Endothelial cell of umbilical vein (primary cell): ENCODE measurements at regions not wholly inside any gene's neighbourhood (a gene's known extent, or its start where the extent isn't known, plus 50 kb on each side); places are given as distances from the start of the nearest gene placed in this dataset.
A peak's percentile ranks its signal among the peaks of the same experiment; 100 is the strongest.

Experiments used
- BruUV-seq: library from RNA; stranded (reverse); fragments of 400-500 nt; replicated peaks from 2 replicates; lab custom pipeline; 2021; lab: Mats Ljungman, UMichigan
- CTCF ChIA-PET: fragments of 300-600, 350-600 bp; sonication (Branson Sonifier 250); formaldehyde crosslinking; loops from one replicate; lab custom pipeline; 2021; ENCODE audit warnings: antibody characterized with exemption, inconsistent platforms; lab: Charles Lee
- POLR2A ChIA-PET: fragments of 300-600, 350-600 bp; sonication (Branson Sonifier 250); formaldehyde crosslinking; loops from one replicate; lab custom pipeline; 2021; ENCODE audit warnings: antibody characterized with exemption, inconsistent platforms; lab: Charles Lee
- DNase-seq: peaks from one replicate; pipeline ENCODE4 v3.0.0-alpha.2; 2011; ENCODE audit warnings: low read depth, low spot score
- FAIRE-seq: peaks from 2 replicates; lab custom pipeline; 2011; peaks lifted over from hg19 to GRCh38; lab: Jason Lieb, UNC
- H2AFZ ChIP-seq: 2 replicates; pipeline ENCODE4 v1.6.0; 2012; ENCODE audit warnings: low read depth, low read length, control low read depth, inconsistent platforms
- H3K27ac ChIP-seq: 2 replicates; pipeline ENCODE4 v1.5.1; 2011; ENCODE audit warnings: low read depth, mild to moderate bottlenecking, control low read depth, low read length, moderate library complexity; ENCODE audit not compliant: insufficient read depth
- H3K27me3 ChIP-seq, 2 experiments: 2 replicates each; pipeline versions ENCODE4 v1.6.0 to v1.6.1; 2011; ENCODE audit warnings: low read length in 2 of 2, mixed read lengths in 1 of 2; ENCODE audit not compliant: control insufficient read depth in 2 of 2, insufficient read depth in 2 of 2
- H3K36me3 ChIP-seq, 2 experiments: 2 replicates in 1 of 2; 3 replicates in 1 of 2; pipeline ENCODE4 v1.5.1; 2011; ENCODE audit warnings: low read length in 2 of 2, mild to moderate bottlenecking in 1 of 2, moderate library complexity in 1 of 2; ENCODE audit not compliant: control insufficient read depth in 2 of 2, insufficient read depth in 2 of 2; ENCODE audit errors: extremely low read depth in 1 of 2
- H3K4me1 ChIP-seq: 3 replicates; pipeline ENCODE4 v1.5.1; 2011; ENCODE audit warnings: mild to moderate bottlenecking, low read length; ENCODE audit not compliant: control insufficient read depth, insufficient read depth; ENCODE audit errors: extremely low read depth
- H3K4me2 ChIP-seq: 2 replicates; pipeline ENCODE4 v1.6.1; 2011; ENCODE audit warnings: low read length, control low read depth, mixed read lengths; ENCODE audit not compliant: insufficient read depth
- H3K4me3 ChIP-seq, 3 experiments: fragments of 200-600 bp in 1 of 3; sonication (generic), shearing (Covaris generic) in 1 of 3; replicated peaks in 1 of 3; 2 replicates each; pipeline ENCODE4 v1.5.1; 2011 to 2016; ENCODE audit warnings: control low read depth in 3 of 3, low read length in 3 of 3, mild to moderate bottlenecking in 2 of 3, inconsistent platforms in 1 of 3, low read depth in 1 of 3, moderate library complexity in 1 of 3; ENCODE audit not compliant: insufficient read depth in 1 of 3
- H3K79me2 ChIP-seq: 2 replicates; pipeline ENCODE4 v1.6.0; 2012; ENCODE audit warnings: low read length, inconsistent platforms; ENCODE audit not compliant: control insufficient read depth, insufficient read depth
- H3K9ac ChIP-seq: replicated peaks from 2 replicates; pipeline ENCODE3; 2011; ENCODE audit warnings: low read length, control low read depth; ENCODE audit not compliant: insufficient read depth; ENCODE audit errors: extremely low read depth
- H3K9me1 ChIP-seq: replicated peaks from 3 replicates; pipeline ENCODE4 v1.6.0; 2011; ENCODE audit warnings: mild to moderate bottlenecking, low read length; ENCODE audit not compliant: control insufficient read depth, insufficient read depth; ENCODE audit errors: extremely low read depth
- H3K9me3 ChIP-seq: replicated peaks from 2 replicates; pipeline ENCODE4 v1.5.1; 2012; ENCODE audit warnings: low read length, inconsistent platforms; ENCODE audit not compliant: control insufficient read depth, insufficient read depth
- H4K20me1 ChIP-seq: replicated peaks from 2 replicates; pipeline ENCODE3; 2011; ENCODE audit warnings: mild to moderate bottlenecking, low read length; ENCODE audit not compliant: control insufficient read depth, insufficient read depth; ENCODE audit errors: extremely low read depth
- FOS ChIP-seq: IDR thresholded peaks from 2 replicates; pipeline ENCODE4 v1.6.1; 2011; ENCODE audit warnings: mild to moderate bottlenecking, low read length, moderate library complexity, borderline replicate concordance; ENCODE audit not compliant: insufficient read depth
- GATA2 ChIP-seq: IDR thresholded peaks from 2 replicates; pipeline ENCODE4 v1.7.0; 2011; ENCODE audit warnings: low read depth, mild to moderate bottlenecking, moderate library complexity, mixed read lengths, low read length; ENCODE audit not compliant: insufficient read length, insufficient read depth
- MYC ChIP-seq: IDR thresholded peaks from one replicate; pipeline ENCODE4 v1.6.1; 2011; ENCODE audit warnings: mild to moderate bottlenecking, low read depth, low read length
- POLR2A ChIP-seq: IDR thresholded peaks from 2 replicates; pipeline ENCODE4 v1.6.1; 2012; ENCODE audit warnings: low read depth, mild to moderate bottlenecking, control low read depth, low read length
- POLR2AphosphoS5 ChIP-seq: IDR thresholded peaks from 2 replicates; pipeline ENCODE4 v1.6.1; 2012; ENCODE audit warnings: low read depth, mild to moderate bottlenecking, control low read depth, low read length, moderate library complexity; ENCODE audit not compliant: insufficient read depth
- dilution Hi-C: fragments of 300-500 bp; cut with MboI; formaldehyde crosslinking; loops from one replicate; pipeline ENCODE4 v1.15.0; 2019; ENCODE audit warnings: low sequenced_read_pairs; ENCODE audit not compliant: extremely low pct_ligation_motif_present
- intact Hi-C: fragments of 100-400 bp; cut with micrococcal nuclease; formaldehyde crosslinking; loops from one replicate; pipeline ENCODE4 v1.10.0; 2022
- TF ChIP-seq, protein P1 (sequence below), 2 donors: IDR thresholded peaks; 1 replicate in 1 of 2; 2 replicates in 1 of 2; pipeline ENCODE4 v1.5.1; 2011; ENCODE audit warnings: low read length in 2 of 2, mild to moderate bottlenecking in 2 of 2, moderate library complexity in 2 of 2, control low read depth in 1 of 2, inconsistent platforms in 1 of 2, low read depth in 1 of 2; ENCODE audit not compliant: insufficient read depth in 1 of 2; ENCODE audit errors: extremely low read depth in 1 of 2
- TF ChIP-seq, protein P2 (sequence below): IDR thresholded peaks from 2 replicates; pipeline ENCODE4 v1.6.1; 2011; ENCODE audit not compliant: insufficient read depth, insufficient read length

DNA sequence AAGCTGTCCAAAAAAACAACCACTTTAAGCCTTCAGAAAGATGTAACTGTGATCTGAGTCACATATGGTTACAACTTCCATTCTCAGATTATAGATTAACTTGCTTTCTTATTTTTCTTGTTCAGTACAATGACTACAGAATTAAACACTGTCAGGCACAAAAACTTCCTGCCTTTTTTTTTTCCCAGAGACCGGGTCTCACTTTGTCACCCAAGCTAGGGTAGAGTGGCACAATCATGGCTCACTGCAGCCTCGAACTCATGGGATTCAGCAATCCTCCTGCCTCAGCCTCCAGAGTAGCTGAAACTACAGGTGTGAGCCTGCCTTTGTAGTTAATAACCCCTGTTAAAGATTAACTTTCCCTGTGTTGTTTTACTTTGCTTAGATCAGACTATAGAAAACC, 163.2 kb downstream of the AVL9 start:
- H3K4me1 ChIP-seq = peaks cover 11% of the 10 kb centered on the region
- ChIA-PET CTCF (interaction anchor here (0.8 kb wide), 1 partner anchor 18 kb away, joined by 3 read pairs; no protein-coding TSS in a partner anchor), POLR2A (no interaction called here)
- H3K36me3 ChIP-seq = no peaks in the 10 kb centered on the region
- DNase-seq = peak; percentile 26
- H2AFZ ChIP-seq = peak overlapping the region; percentile 72
- intact Hi-C loops (loop anchor here (1.0 to 2.0 kb wide), 2 partner anchors 72 to 163 kb away; partner anchors contain the start of gene AVL9), dilution Hi-C loops (no loop called here)
- H3K9me1 ChIP-seq = no peaks in the 10 kb centered on the region
- peak overlapping the region; percentile 23 for H3K27ac ChIP-seq
- TF ChIP-seq POLR2AphosphoS5 = no peak
- TF ChIP-seq GATA2 = no peak
- TF ChIP-seq, protein P1, sequence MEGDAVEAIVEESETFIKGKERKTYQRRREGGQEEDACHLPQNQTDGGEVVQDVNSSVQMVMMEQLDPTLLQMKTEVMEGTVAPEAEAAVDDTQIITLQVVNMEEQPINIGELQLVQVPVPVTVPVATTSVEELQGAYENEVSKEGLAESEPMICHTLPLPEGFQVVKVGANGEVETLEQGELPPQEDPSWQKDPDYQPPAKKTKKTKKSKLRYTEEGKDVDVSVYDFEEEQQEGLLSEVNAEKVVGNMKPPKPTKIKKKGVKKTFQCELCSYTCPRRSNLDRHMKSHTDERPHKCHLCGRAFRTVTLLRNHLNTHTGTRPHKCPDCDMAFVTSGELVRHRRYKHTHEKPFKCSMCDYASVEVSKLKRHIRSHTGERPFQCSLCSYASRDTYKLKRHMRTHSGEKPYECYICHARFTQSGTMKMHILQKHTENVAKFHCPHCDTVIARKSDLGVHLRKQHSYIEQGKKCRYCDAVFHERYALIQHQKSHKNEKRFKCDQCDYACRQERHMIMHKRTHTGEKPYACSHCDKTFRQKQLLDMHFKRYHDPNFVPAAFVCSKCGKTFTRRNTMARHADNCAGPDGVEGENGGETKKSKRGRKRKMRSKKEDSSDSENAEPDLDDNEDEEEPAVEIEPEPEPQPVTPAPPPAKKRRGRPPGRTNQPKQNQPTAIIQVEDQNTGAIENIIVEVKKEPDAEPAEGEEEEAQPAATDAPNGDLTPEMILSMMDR (IDR thresholded peaks at IDR 0.05; ENCODE audit: extremely low read depth in 1 of 2, insufficient read depth in 1 of 2, low read depth in 1 of 2, low read length in 2 of 2) = no peak
- TF ChIP-seq FOS = no peak
- TF ChIP-seq MYC = no peak
- TF ChIP-seq, protein P2, sequence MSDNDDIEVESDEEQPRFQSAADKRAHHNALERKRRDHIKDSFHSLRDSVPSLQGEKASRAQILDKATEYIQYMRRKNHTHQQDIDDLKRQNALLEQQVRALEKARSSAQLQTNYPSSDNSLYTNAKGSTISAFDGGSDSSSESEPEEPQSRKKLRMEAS = no peak
- TF ChIP-seq POLR2A = no peak
- no peaks in the 10 kb centered on the region for H4K20me1 ChIP-seq
- peak; percentile 8 for FAIRE-seq
- H3K9ac ChIP-seq = no peak overlapping the region
- no peak overlapping the region for H3K4me3 ChIP-seq
- H3K9me3 ChIP-seq = no peaks in the 10 kb centered on the region
- H3K79me2 ChIP-seq = no peaks in the 10 kb centered on the region
- H3K27me3 ChIP-seq = no peaks in the 10 kb centered on the region
- H3K4me2 ChIP-seq = peak overlapping the region; percentile 38
- BruUV-seq = TSS peak; percentile 30
